Spleen (tissue), 7 donors: ENCODE measurements at regions not wholly inside any gene's neighbourhood (a gene's known extent, or its start where the extent isn't known, plus 50 kb on each side); places are given as distances from the start of the nearest gene placed in this dataset.

Experiments used
- POLR2A ChIP-seq, 3 donors: fragments of 450-650 bp; IDR thresholded peaks; one replicate each; pipeline ENCODE4 v1.5.1; 2017; ENCODE audit warnings: antibody characterized with exemption in 3 of 3, mild to moderate bottlenecking in 1 of 3
- POLR2AphosphoS5 ChIP-seq, 3 donors: sonication (generic); formaldehyde crosslinking; IDR thresholded peaks; one replicate each; pipeline ENCODE4 v1.5.1; 2017; ENCODE audit warnings: antibody characterized with exemption in 3 of 3
- TF ChIP-seq, protein P1 (sequence below), 11 experiments: fragments of 200-600 bp in 7 of 11; fragments of 450-650 bp in 4 of 11; sonication (generic) in 4 of 11; IDR thresholded peaks in 8 of 11; conservative IDR thresholded peaks in 3 of 11; 1 replicate in 7 of 11; 2 replicates in 4 of 11; pipeline versions ENCODE4 v1.4.0 to v1.8.0; 2016 to 2021; ENCODE audit warnings: antibody characterized with exemption in 11 of 11, inconsistent platforms in 4 of 11, mild to moderate bottlenecking in 1 of 11
- donor health status: DM: no; HTN: no; CAD: no; lungs with moderate emphysema.
- donor health status: DM: no; HTN: no; CAD: no.
- donor health status: DM: no; HTN: no; CAD: no.

DNA sequence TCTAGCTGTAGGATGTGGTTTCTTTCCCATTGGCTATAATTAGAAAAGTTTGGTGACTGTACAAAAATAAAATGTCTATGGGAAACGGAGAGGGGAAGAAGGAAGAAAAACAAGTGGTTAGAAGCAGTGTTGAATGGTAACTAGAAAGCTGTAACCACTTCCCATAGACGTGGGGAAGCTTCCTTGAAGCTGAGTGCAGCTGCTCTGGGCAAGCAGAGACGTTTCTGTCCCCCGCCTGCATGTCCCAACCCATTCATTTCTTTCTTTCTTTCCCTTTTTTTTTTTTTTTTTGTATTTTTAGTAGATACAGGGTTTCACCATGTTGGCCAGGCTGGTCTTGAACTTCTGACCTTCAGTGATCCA is 367.8 kb upstream of the HS6ST1 start:
- TF ChIP-seq, protein P1, sequence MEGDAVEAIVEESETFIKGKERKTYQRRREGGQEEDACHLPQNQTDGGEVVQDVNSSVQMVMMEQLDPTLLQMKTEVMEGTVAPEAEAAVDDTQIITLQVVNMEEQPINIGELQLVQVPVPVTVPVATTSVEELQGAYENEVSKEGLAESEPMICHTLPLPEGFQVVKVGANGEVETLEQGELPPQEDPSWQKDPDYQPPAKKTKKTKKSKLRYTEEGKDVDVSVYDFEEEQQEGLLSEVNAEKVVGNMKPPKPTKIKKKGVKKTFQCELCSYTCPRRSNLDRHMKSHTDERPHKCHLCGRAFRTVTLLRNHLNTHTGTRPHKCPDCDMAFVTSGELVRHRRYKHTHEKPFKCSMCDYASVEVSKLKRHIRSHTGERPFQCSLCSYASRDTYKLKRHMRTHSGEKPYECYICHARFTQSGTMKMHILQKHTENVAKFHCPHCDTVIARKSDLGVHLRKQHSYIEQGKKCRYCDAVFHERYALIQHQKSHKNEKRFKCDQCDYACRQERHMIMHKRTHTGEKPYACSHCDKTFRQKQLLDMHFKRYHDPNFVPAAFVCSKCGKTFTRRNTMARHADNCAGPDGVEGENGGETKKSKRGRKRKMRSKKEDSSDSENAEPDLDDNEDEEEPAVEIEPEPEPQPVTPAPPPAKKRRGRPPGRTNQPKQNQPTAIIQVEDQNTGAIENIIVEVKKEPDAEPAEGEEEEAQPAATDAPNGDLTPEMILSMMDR (IDR thresholded peaks at IDR 0.05 in 8 of 11, conservative IDR thresholded peaks at IDR 0.05 in 3 of 11) = no peak
- TF ChIP-seq POLR2A (IDR thresholded peaks at IDR 0.05) (no peak), POLR2AphosphoS5 (IDR thresholded peaks at IDR 0.05) (no peak)
